Mesenchymal stem cell (in vitro differentiated cells and primary cell): ENCODE measurements at regions not wholly inside any gene's neighbourhood (a gene's known extent, or its start where the extent isn't known, plus 50 kb on each side); places are given as distances from the start of the nearest gene placed in this dataset.
A peak's percentile ranks its signal among the peaks of the same experiment; 100 is the strongest.

Experiments used
- DNase-seq: peaks from one replicate; pipeline ENCODE4 v3.0.0-alpha.2; 2013
- H2AFZ ChIP-seq: one replicate; pipeline ENCODE4 v1.6.1; 2013; ENCODE audit warnings: low read depth, mild to moderate bottlenecking, control low read depth, inconsistent platforms, low read length, moderate library complexity
- H2AK5ac ChIP-seq: 2 replicates; pipeline ENCODE4 v1.6.1; 2013; ENCODE audit warnings: low read length, moderate library complexity, mild to moderate bottlenecking, inconsistent platforms; ENCODE audit not compliant: severe bottlenecking
- H2BK120ac ChIP-seq: one replicate; pipeline ENCODE4 v1.6.1; 2013; ENCODE audit warnings: low read depth, mild to moderate bottlenecking, inconsistent platforms, low read length, moderate library complexity
- H2BK12ac ChIP-seq, 2 experiments: one replicate each; pipeline ENCODE4 v1.6.1; 2013; ENCODE audit warnings: inconsistent platforms in 2 of 2, low read length in 2 of 2, mild to moderate bottlenecking in 2 of 2, moderate library complexity in 2 of 2, control low read depth in 1 of 2
- H2BK15ac ChIP-seq: one replicate; pipeline ENCODE4 v1.6.1; 2013; ENCODE audit warnings: mild to moderate bottlenecking, low read depth, inconsistent platforms; ENCODE audit not compliant: poor library complexity, severe bottlenecking
- H2BK5ac ChIP-seq: 2 replicates; pipeline ENCODE4 v1.6.1; 2013; ENCODE audit warnings: low read depth, mild to moderate bottlenecking, low read length, control low read depth, inconsistent platforms; ENCODE audit not compliant: poor library complexity, severe bottlenecking
- H3K14ac ChIP-seq, 2 experiments: one replicate each; pipeline ENCODE4 v1.6.1; 2013; ENCODE audit warnings: inconsistent platforms in 2 of 2, low read length in 2 of 2, control low read depth in 1 of 2, mild to moderate bottlenecking in 1 of 2, moderate library complexity in 1 of 2
- H3K18ac ChIP-seq, 2 experiments: one replicate each; pipeline ENCODE4 v1.6.1; 2013; ENCODE audit warnings: inconsistent platforms in 2 of 2, low read length in 2 of 2, control low read depth in 1 of 2, low read depth in 1 of 2, mild to moderate bottlenecking in 1 of 2
- H3K23ac ChIP-seq, 2 experiments: one replicate each; pipeline ENCODE4 v1.6.1; 2013; ENCODE audit warnings: inconsistent platforms in 2 of 2, low read length in 2 of 2, mild to moderate bottlenecking in 2 of 2, moderate library complexity in 2 of 2, control low read depth in 1 of 2
- H3K27ac ChIP-seq: 2 replicates; pipeline ENCODE4 v1.5.1; 2013; ENCODE audit warnings: mild to moderate bottlenecking, moderate library complexity, low read length, control low read depth, inconsistent platforms; ENCODE audit not compliant: poor library complexity, severe bottlenecking
- H3K27me3 ChIP-seq, 2 experiments: 2 replicates each; pipeline versions ENCODE4 v1.6.1 to v1.7.0; 2013; ENCODE audit warnings: low read length in 2 of 2, mild to moderate bottlenecking in 2 of 2, moderate library complexity in 2 of 2, control low read depth in 1 of 2, inconsistent platforms in 1 of 2; ENCODE audit not compliant: control insufficient read depth in 1 of 2, insufficient read depth in 1 of 2
- H3K36me3 ChIP-seq, 2 experiments: 2 replicates each; pipeline versions ENCODE4 v1.6.1 to v1.7.0; 2013; ENCODE audit warnings: low read length in 2 of 2, control low read depth in 1 of 2, inconsistent platforms in 1 of 2, low read depth in 1 of 2, mild to moderate bottlenecking in 1 of 2; ENCODE audit not compliant: insufficient read depth in 2 of 2, control insufficient read depth in 1 of 2
- H3K4ac ChIP-seq, 2 experiments: one replicate each; pipeline ENCODE4 v1.6.1; 2013; ENCODE audit warnings: inconsistent platforms in 2 of 2, low read length in 2 of 2, mild to moderate bottlenecking in 2 of 2, moderate library complexity in 2 of 2, control low read depth in 1 of 2, low read depth in 1 of 2
- H3K4me1 ChIP-seq: 2 replicates; pipeline ENCODE4 v1.6.1; 2013; ENCODE audit warnings: low read depth, low read length, control low read depth; ENCODE audit not compliant: control insufficient read depth, insufficient read depth
- H3K4me2 ChIP-seq: 2 replicates; pipeline ENCODE4 v1.6.1; 2013; ENCODE audit warnings: low read length, mild to moderate bottlenecking, inconsistent platforms; ENCODE audit not compliant: poor library complexity, severe bottlenecking
- H3K4me3 ChIP-seq, 2 experiments: 2 replicates each; pipeline versions ENCODE4 v1.5.1 to v1.7.0; 2013; ENCODE audit warnings: low read length in 2 of 2, mild to moderate bottlenecking in 2 of 2, control low read depth in 1 of 2, low read depth in 1 of 2; ENCODE audit not compliant: insufficient read depth in 1 of 2
- H3K79me1 ChIP-seq: replicated peaks from 2 replicates; pipeline ENCODE4 v1.6.1; 2013; ENCODE audit warnings: mild to moderate bottlenecking, control low read depth, low read length, inconsistent platforms; ENCODE audit not compliant: poor library complexity, severe bottlenecking
- H3K9ac ChIP-seq: 2 replicates; pipeline ENCODE4 v1.7.0; 2013; ENCODE audit warnings: mild to moderate bottlenecking, low read length, moderate library complexity
- H3K9me3 ChIP-seq: 2 replicates; pipeline ENCODE4 v1.7.0; 2013; ENCODE audit warnings: mild to moderate bottlenecking, low read length; ENCODE audit not compliant: control insufficient read depth
- H4K8ac ChIP-seq: one replicate; pipeline ENCODE4 v1.6.1; 2013; ENCODE audit warnings: inconsistent platforms, mild to moderate bottlenecking, low read length, moderate library complexity
- H4K91ac ChIP-seq: one replicate; pipeline ENCODE4 v1.6.1; 2013; ENCODE audit warnings: mild to moderate bottlenecking, low read length, inconsistent platforms
- WGBS: methylation state at CpG from one replicate; pipeline ENCODE4 v1.1.7; 2013; ENCODE audit warnings: mixed read lengths; 5-methylcytosine and 5-hydroxymethylcytosine counted together

DNA sequence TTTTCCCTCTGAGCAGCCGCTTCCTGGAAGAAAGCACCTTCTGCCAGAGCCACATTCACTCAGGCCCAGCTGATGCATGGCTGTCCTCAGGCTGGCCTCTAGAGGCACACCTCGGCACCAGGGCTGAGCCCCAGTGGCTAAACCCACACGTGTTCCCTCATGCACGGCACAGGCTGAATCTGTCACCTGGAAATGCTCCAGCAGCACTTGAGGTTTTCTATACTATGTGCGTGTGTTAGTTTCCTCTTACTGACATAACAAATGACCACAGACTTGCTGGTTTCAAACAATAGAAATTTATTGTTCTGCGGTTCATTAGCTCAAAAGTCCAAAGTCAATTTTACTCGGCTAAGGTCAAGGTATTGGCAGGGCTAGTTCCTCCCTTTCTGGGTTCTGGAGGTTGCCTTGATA is 141.4 kb downstream of the LRRC70 start:
- Histone ChIP-seq H3K27me3 (peaks cover 0 to 10% of the 10 kb centered on the region in 2 experiments), H2AK5ac (no peak overlapping the region), H4K8ac (no peak overlapping the region), H3K9me3 (no peaks in the 10 kb centered on the region), H3K4me2 (no peak overlapping the region), H2AFZ (no peak overlapping the region), H3K4me1 (peaks cover 6% of the 10 kb centered on the region), H2BK120ac (no peak overlapping the region), H3K4ac (no peak overlapping the region), H3K27ac (no peak overlapping the region), H2BK15ac (no peak overlapping the region), H4K91ac (no peak overlapping the region), H2BK12ac (no peak overlapping the region), H3K4me3 (no peak overlapping the region), H3K23ac (no peak overlapping the region), H3K18ac (no peak overlapping the region), H3K36me3 (no peaks in the 10 kb centered on the region), H3K14ac (peak overlapping the region in 1 of 2 experiments; percentile 32), H2BK5ac (no peak overlapping the region), H3K9ac (no peak overlapping the region), H3K79me1 (no peaks in the 10 kb centered on the region)
- 67% methylated on average over 7 of the region's 7 CpGs for WGBS
- no peak for DNase-seq

DNA sequence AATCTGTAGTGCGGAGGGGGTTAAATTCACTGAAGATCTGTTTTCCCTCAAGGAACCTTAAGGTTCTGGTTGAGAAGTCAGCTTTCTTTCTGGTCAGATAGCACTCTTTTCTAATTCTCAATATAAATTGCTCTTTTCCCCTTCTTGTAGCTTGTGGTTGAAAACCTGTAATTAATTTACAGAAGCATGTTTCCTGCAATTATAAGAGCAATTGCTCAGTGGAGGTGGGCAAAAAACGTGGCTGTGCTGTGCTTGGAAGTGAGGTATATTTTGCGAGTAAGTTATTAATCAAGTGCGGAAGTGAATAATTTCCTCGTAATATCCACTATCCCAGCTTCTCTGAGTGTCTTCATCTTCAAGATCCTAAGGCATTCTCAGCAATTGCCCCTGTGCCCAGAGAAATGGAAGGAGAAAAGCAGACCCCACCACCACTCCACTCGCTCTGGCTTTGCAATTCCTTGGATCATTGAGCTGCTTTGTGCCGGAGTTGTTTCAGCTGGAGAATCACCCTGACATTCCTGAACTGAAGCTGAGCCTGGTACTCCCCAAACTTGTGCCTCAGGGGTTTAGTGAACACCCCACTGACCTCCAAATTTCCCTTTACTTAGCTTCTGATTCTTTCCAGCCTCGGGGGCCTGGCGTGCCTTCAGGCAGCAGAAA is 140.6 kb downstream of the LRRC70 start:
- Histone ChIP-seq H4K91ac (no peak overlapping the region), H3K36me3 (no peaks in the 10 kb centered on the region), H2AK5ac (no peak overlapping the region), H2BK12ac (no peak overlapping the region), H3K14ac (no peak overlapping the region), H3K27ac (no peak overlapping the region), H2BK120ac (no peak overlapping the region), H3K4ac (no peak overlapping the region), H3K23ac (no peak overlapping the region), H3K4me1 (peaks cover 6% of the 10 kb centered on the region), H2BK15ac (no peak overlapping the region), H4K8ac (no peak overlapping the region), H3K9ac (no peak overlapping the region), H3K79me1 (no peaks in the 10 kb centered on the region), H3K18ac (no peak overlapping the region), H3K4me3 (no peak overlapping the region), H2AFZ (no peak overlapping the region), H3K9me3 (no peaks in the 10 kb centered on the region), H3K27me3 (peaks cover 0 to 10% of the 10 kb centered on the region in 2 experiments), H2BK5ac (no peak overlapping the region), H3K4me2 (no peak overlapping the region)
- 84% methylated on average over 8 of the region's 9 CpGs for WGBS
- no peak for DNase-seq

DNA sequence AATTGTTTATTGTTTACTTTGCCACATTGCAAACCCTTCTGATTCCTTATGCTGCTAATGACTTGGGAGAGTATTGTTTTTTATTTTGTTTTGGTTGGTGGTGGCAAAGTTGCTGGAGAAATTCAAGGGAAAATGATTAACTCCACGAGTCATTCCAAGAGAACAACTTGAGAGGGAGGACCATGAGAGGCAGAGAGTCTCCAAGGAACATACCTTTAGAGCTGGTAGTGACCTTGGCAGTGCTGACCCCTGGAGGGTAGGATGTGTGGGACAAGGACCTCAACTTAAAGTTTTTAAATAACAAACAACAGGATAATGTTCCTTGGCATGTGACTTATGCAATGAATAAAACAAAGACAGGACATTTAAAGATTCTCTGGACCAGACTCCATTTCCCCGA is 139.7 kb downstream of the LRRC70 start:
- Histone ChIP-seq H3K14ac (no peak overlapping the region), H3K23ac (no peak overlapping the region), H3K9me3 (no peaks in the 10 kb centered on the region), H2BK12ac (no peak overlapping the region), H3K9ac (no peak overlapping the region), H2BK15ac (no peak overlapping the region), H3K79me1 (no peaks in the 10 kb centered on the region), H3K18ac (no peak overlapping the region), H4K91ac (no peak overlapping the region), H3K36me3 (no peaks in the 10 kb centered on the region), H2BK5ac (no peak overlapping the region), H3K4ac (no peak overlapping the region), H2AK5ac (no peak overlapping the region), H2BK120ac (no peak overlapping the region), H2AFZ (no peak overlapping the region), H3K27me3 (peaks cover 0 to 10% of the 10 kb centered on the region in 2 experiments), H3K4me2 (no peak overlapping the region), H3K4me3 (no peak overlapping the region), H4K8ac (no peak overlapping the region), H3K27ac (no peak overlapping the region), H3K4me1 (peaks cover 6% of the 10 kb centered on the region)
- whole genome bisulfite sequencing = 70% methylated on average over 2 of the region's 2 CpGs
- no peak for DNase-seq

DNA sequence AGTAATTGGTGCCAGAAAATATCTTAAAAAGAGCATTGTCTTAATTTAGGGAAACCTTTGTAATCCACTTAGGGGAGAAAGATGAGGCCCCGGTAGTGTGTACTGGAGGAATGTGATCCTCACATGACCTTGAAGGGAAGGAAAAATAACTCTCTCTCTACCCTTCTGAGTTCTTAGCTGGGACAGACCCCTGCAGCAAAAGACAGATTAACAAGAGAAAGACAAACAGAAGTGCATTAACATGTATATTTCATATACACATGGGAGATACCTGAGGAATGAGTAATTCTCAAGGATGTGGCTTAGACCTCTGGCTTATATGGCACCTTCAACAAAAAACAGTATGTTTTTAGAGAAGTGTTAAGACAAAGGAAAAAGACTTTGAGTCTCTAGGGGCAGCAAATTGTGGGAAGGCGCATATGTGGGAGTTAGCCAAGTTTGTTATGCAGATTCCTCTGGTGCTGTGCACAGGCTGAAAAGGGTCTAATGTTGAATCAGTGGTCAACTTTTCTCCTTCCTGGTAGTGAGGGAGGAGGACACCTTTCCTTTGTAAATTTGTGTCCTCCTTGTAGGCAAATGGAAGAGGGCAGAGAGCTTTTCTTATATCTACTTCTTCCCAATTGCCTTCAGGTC is 138.8 kb downstream of the LRRC70 start:
- Histone ChIP-seq H4K8ac (no peak overlapping the region), H2BK5ac (no peak overlapping the region), H3K18ac (no peak overlapping the region), H3K4me3 (no peak overlapping the region), H3K4ac (no peak overlapping the region), H2BK12ac (no peak overlapping the region), H3K14ac (no peak overlapping the region), H3K36me3 (no peaks in the 10 kb centered on the region), H3K9ac (no peak overlapping the region), H3K4me1 (peaks cover 6% of the 10 kb centered on the region), H3K9me3 (no peaks in the 10 kb centered on the region), H3K23ac (no peak overlapping the region), H4K91ac (no peak overlapping the region), H3K4me2 (no peak overlapping the region), H3K27me3 (peaks cover 0 to 10% of the 10 kb centered on the region in 2 experiments), H2BK120ac (no peak overlapping the region), H2AFZ (no peak overlapping the region), H2BK15ac (no peak overlapping the region), H2AK5ac (no peak overlapping the region), H3K79me1 (no peaks in the 10 kb centered on the region), H3K27ac (no peak overlapping the region)
- no peak for DNase-seq
- 86% methylated on average over 1 of the region's 2 CpGs for WGBS
